Calu3 (cell line): ENCODE measurements at regions not wholly inside any gene's neighbourhood (a gene's known extent, or its start where the extent isn't known, plus 50 kb on each side); places are given as distances from the start of the nearest gene placed in this dataset.

Experiments
- BruUV-seq: library from RNA; stranded (reverse); fragments of 400-500 nt; replicated peaks from 2 replicates; lab custom pipeline; 2021; lab: Mats Ljungman, UMichigan
- CTCF ChIA-PET: fragments of 300-600 bp; sonication (Branson Sonifier 250); formaldehyde crosslinking; loops from one replicate; lab custom pipeline; 2022; ENCODE audit warnings: antibody characterized with exemption; lab: Charles Lee
- DNase-seq: peaks from one replicate; pipeline ENCODE4 v3.0.0; 2022
- H3K27ac Mint-ChIP-seq: one replicate; pipeline ENCODE4 v1.8.0; 2022; ENCODE audit warnings: mixed read lengths; ENCODE audit not compliant: unreplicated experiment
- H3K27me3 Mint-ChIP-seq: one replicate; pipeline ENCODE4 v1.8.0; 2022; ENCODE audit warnings: mixed read lengths; ENCODE audit not compliant: unreplicated experiment
- H3K36me3 Mint-ChIP-seq: one replicate; pipeline ENCODE4 v1.8.0; 2022; ENCODE audit warnings: mild to moderate bottlenecking, moderate library complexity, mixed read lengths; ENCODE audit not compliant: insufficient read depth, unreplicated experiment
- H3K4me1 Mint-ChIP-seq: one replicate; pipeline ENCODE4 v1.8.0; 2022; ENCODE audit warnings: mild to moderate bottlenecking, low read depth, mixed read lengths; ENCODE audit not compliant: unreplicated experiment
- H3K4me3 Mint-ChIP-seq: one replicate; pipeline ENCODE4 v1.8.0; 2022; ENCODE audit warnings: mild to moderate bottlenecking, low read depth, moderate library complexity, mixed read lengths; ENCODE audit not compliant: unreplicated experiment
- H3K9me3 Mint-ChIP-seq: one replicate; pipeline ENCODE4 v1.8.0; 2022; ENCODE audit warnings: low read depth, mixed read lengths; ENCODE audit not compliant: unreplicated experiment
- intact Hi-C: fragments of 100-400 bp; cut with micrococcal nuclease; formaldehyde crosslinking; loops from one replicate; pipeline ENCODE4 v1.10.0; 2022; ENCODE audit not compliant: unreplicated experiment
- TF ChIP-seq, protein P1 (sequence below): fragments of 200-600 bp; IDR thresholded peaks from one replicate; pipeline ENCODE4 v1.8.0; 2022; ENCODE audit warnings: antibody characterized with exemption; ENCODE audit not compliant: unreplicated experiment

DNA sequence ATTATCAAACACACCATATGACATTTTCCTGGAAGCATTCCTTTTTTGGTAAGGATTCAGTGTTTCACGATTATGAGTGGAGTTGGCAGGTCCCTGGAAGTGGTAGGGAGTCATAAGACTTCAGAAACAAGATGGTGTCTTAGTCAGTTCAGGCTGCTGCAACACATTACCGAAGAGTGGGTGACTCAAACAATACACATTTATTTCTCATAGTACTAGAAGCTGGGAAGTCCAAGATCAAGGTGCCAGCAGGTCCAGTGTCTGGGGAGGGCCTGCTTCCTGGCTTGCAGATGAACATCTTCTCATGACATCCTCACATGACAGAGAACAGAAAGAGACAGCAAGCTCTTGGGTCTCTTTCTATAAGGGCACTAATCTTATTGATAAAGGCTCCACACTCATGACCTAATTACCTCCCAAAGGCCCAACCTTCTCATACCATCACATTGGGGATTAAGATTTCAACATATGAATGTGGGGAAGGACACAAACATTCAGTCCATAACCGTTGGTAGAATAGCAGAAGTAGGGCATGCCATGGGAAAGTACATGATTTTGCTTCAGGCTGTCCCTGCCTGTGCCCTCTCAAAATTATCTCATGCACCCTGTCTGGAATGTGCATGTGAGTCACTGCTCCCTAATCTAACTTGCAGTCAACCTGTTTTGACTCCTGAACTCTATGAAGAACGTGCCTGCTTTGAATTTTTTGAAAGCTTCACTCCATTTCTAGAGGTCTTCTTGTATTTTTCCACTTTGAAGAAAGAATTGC lies 72.5 kb downstream of the GTPBP8 start:
- DNase-seq: no peak
- Mint-ChIP-seq H3K27me3 (no peaks in the 10 kb centered on the region), H3K36me3 (no peaks in the 10 kb centered on the region), H3K27ac (no peak overlapping the region), H3K4me3 (no peak overlapping the region), H3K9me3 (peaks cover 9% of the 10 kb centered on the region), H3K4me1 (no peaks in the 10 kb centered on the region)
- TF ChIP-seq, protein P1, sequence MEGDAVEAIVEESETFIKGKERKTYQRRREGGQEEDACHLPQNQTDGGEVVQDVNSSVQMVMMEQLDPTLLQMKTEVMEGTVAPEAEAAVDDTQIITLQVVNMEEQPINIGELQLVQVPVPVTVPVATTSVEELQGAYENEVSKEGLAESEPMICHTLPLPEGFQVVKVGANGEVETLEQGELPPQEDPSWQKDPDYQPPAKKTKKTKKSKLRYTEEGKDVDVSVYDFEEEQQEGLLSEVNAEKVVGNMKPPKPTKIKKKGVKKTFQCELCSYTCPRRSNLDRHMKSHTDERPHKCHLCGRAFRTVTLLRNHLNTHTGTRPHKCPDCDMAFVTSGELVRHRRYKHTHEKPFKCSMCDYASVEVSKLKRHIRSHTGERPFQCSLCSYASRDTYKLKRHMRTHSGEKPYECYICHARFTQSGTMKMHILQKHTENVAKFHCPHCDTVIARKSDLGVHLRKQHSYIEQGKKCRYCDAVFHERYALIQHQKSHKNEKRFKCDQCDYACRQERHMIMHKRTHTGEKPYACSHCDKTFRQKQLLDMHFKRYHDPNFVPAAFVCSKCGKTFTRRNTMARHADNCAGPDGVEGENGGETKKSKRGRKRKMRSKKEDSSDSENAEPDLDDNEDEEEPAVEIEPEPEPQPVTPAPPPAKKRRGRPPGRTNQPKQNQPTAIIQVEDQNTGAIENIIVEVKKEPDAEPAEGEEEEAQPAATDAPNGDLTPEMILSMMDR: no peak
- no TSS peak for BruUV-seq
- intact Hi-C loops: no loop called here
- CTCF ChIA-PET: interaction anchor here (0.6 kb wide), 1 partner anchor 50 kb away, joined by 4 read pairs; no protein-coding TSS in a partner anchor

DNA sequence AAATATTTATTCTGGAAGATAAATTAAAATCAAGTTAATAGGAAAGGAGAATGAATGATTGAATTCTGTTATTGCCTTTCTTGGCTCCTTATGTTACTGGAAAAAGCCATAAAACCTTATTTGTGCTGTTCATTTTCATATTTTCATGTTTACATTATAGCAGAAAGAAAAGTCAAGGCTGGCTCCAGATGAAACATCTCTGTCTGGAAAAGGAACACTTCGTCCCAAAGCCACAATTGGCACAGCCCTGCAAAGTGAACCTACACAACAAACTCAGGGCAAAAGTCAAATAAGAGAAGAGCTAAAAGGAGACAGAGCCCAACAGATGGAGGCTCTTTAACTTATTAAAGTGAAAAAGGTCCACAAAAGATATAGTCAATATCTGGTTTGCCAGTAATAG lies 73.4 kb downstream of the GTPBP8 start:
- Mint-ChIP-seq H3K27ac (no peak overlapping the region), H3K9me3 (peaks cover 13% of the 10 kb centered on the region), H3K4me1 (no peaks in the 10 kb centered on the region), H3K4me3 (no peak overlapping the region), H3K36me3 (no peaks in the 10 kb centered on the region), H3K27me3 (no peaks in the 10 kb centered on the region)
- DNase-seq: no peak
- TF ChIP-seq, protein P1: no peak
- CTCF ChIA-PET: interaction anchor here (0.6 kb wide), 1 partner anchor 29 kb away, joined by 4 read pairs; no protein-coding TSS in a partner anchor
- no TSS peak for BruUV-seq
- intact Hi-C loops: no loop called here

DNA sequence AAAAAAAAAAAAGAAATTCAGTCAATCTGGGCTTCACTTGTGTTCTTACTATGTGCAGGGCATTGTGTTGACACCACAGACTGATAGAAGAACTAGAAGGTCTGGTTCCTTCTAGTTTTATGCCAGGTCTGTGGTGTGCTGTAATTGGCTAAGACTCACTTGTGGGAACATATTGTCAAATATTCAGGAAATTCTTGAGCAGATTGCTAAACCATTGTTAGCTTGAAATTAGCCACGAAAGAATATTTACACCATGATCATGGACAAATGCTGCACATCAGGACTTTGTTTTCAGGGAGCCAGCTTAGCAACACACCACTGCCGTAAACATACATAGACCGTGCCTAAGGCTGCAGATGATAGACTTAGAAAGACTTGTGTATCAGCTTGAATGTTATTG lies 74.6 kb downstream of the GTPBP8 start:
- intact Hi-C loops: no loop called here
- Mint-ChIP-seq H3K4me3 (no peak overlapping the region), H3K27me3 (no peaks in the 10 kb centered on the region), H3K36me3 (no peaks in the 10 kb centered on the region), H3K9me3 (peaks cover 13% of the 10 kb centered on the region), H3K27ac (no peak overlapping the region), H3K4me1 (peaks cover 2% of the 10 kb centered on the region)
- CTCF ChIA-PET: interaction anchor here (0.7 kb wide), 2 partner anchors 203 to 555 kb away, joined by 3 read pairs; no protein-coding TSS in a partner anchor
- TF ChIP-seq, protein P1: no peak
- DNase-seq: no peak
- BruUV-seq: no TSS peak

DNA sequence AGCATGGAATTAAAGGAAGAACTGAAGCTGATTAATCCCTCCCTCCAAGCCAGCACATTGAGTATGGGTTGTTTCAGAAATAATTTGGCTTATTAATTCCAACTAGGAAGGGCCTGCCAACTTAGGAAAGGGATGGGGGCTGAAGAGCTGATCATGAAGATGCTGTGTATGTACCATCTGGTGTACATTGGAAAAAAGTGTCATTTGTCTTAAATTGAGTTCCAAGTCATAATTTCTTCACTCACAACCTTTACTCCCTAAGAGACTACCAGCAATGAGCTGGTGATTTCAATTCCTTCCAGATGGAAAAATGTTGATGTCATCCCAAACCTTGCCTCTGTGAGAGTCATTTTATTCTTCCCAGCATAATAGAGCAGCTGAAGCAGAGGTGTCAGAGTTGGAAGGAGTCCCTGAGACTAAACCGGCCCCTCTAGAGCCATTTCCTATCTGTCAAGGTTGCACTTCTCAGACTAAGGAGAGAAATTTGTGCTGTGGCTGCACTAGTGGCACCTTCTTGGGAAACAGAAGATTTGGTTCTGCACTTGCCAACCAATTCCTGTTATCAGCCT lies 79.4 kb downstream of the GTPBP8 start:
- intact Hi-C loops: no loop called here
- TF ChIP-seq, protein P1: no peak
- H3K9me3 Mint-ChIP-seq: peaks cover 10% of the 10 kb centered on the region
- CTCF ChIA-PET: interaction anchor here (0.6 kb wide), 2 partner anchors 374 to 732 kb away, joined by 3 read pairs; no protein-coding TSS in a partner anchor
- H3K4me1 Mint-ChIP-seq: peaks cover 19% of the 10 kb centered on the region
- no peak overlapping the region for H3K27ac Mint-ChIP-seq
- H3K27me3 Mint-ChIP-seq: no peaks in the 10 kb centered on the region
- H3K4me3 Mint-ChIP-seq: no peak overlapping the region
- BruUV-seq: no TSS peak
- no peak for DNase-seq
- H3K36me3 Mint-ChIP-seq: no peaks in the 10 kb centered on the region
